ENCODE measurements at regions not wholly inside any gene's neighbourhood (a gene's known extent, or its start where the extent isn't known, plus 50 kb on each side); places are given as distances from the start of the nearest gene placed in this dataset.

DNA sequence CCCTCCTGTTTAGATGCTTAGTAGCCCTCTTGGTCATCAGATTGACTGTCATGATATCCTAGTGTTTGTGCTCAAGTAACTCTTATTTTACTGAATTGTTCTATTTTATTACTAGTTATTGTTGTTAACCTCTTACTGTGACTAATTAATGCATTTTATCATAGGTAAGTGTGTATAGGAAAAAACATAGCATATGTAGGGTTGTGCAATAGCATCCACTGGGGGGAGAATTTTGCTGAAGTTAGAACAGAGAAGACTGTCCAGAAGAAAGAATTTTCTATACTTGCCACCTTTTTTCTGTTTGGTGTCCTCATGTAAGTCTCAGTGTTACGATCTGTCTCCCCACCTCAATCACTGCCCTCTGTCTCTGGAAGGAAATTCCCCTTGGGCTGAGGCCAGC lies 177.4 kb downstream of the RPIA start:
- H3K9me3 ChIP-seq (ENCODE audit: control insufficient read depth, insufficient read depth, low read length): no peaks in the 10 kb centered on the region
- H3K27ac ChIP-seq (ENCODE audit: low read depth, low read length): no peak overlapping the region
- no peaks in the 10 kb centered on the region for H3K27me3 ChIP-seq (ENCODE audit: control insufficient read depth, low read length)
- no peaks in the 10 kb centered on the region for H3K79me2 ChIP-seq (ENCODE audit: control insufficient read depth, low read length)
- no peaks in the 10 kb centered on the region for H3K4me1 ChIP-seq (ENCODE audit: control insufficient read depth, low read length)
- no peak overlapping the region for H3K4me3 ChIP-seq (ENCODE audit: low read length)
- no peaks in the 10 kb centered on the region for H4K20me1 ChIP-seq (ENCODE audit: control insufficient read depth, insufficient read depth, low read depth, low read length)
- no peak overlapping the region for H3K4me2 ChIP-seq (ENCODE audit: low read length)
- no peaks in the 10 kb centered on the region for H3K9me2 ChIP-seq (replicated peaks; ENCODE audit: control insufficient read depth, low read length)
- no peak for TF ChIP-seq EZH2phosphoT487 (IDR thresholded peaks at IDR 0.05; ENCODE audit: borderline replicate concordance, low read length)
- TF ChIP-seq, protein P1, sequence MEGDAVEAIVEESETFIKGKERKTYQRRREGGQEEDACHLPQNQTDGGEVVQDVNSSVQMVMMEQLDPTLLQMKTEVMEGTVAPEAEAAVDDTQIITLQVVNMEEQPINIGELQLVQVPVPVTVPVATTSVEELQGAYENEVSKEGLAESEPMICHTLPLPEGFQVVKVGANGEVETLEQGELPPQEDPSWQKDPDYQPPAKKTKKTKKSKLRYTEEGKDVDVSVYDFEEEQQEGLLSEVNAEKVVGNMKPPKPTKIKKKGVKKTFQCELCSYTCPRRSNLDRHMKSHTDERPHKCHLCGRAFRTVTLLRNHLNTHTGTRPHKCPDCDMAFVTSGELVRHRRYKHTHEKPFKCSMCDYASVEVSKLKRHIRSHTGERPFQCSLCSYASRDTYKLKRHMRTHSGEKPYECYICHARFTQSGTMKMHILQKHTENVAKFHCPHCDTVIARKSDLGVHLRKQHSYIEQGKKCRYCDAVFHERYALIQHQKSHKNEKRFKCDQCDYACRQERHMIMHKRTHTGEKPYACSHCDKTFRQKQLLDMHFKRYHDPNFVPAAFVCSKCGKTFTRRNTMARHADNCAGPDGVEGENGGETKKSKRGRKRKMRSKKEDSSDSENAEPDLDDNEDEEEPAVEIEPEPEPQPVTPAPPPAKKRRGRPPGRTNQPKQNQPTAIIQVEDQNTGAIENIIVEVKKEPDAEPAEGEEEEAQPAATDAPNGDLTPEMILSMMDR (IDR thresholded peaks at IDR 0.05; ENCODE audit: low read depth, low read length, poor library complexity, severe bottlenecking): no peak
- H3F3A ChIP-seq (ENCODE audit: control insufficient read depth, insufficient read depth): no peaks in the 10 kb centered on the region
- H3K36me3 ChIP-seq (ENCODE audit: control insufficient read depth, low read length): no peaks in the 10 kb centered on the region

- Histone ChIP-seq H3K27ac (ENCODE audit: low read depth, low read length) (no peak overlapping the region), H3F3A (ENCODE audit: control insufficient read depth, insufficient read depth) (no peaks in the 10 kb centered on the region), H3K9me3 (ENCODE audit: control insufficient read depth, insufficient read depth, low read length) (no peaks in the 10 kb centered on the region), H3K4me2 (ENCODE audit: low read length) (no peak overlapping the region), H4K20me1 (ENCODE audit: control insufficient read depth, insufficient read depth, low read depth, low read length) (no peaks in the 10 kb centered on the region), H3K36me3 (ENCODE audit: control insufficient read depth, low read length) (no peaks in the 10 kb centered on the region), H3K4me1 (ENCODE audit: control insufficient read depth, low read length) (no peaks in the 10 kb centered on the region), H3K27me3 (ENCODE audit: control insufficient read depth, low read length) (no peaks in the 10 kb centered on the region), H3K9me2 (replicated peaks; ENCODE audit: control insufficient read depth, low read length) (no peaks in the 10 kb centered on the region), H3K79me2 (ENCODE audit: control insufficient read depth, low read length) (no peaks in the 10 kb centered on the region), H3K4me3 (ENCODE audit: low read length) (no peak overlapping the region)
- TF ChIP-seq EZH2phosphoT487 (IDR thresholded peaks at IDR 0.05; ENCODE audit: borderline replicate concordance, low read length): no peak
- TF ChIP-seq, protein P1 (IDR thresholded peaks at IDR 0.05; ENCODE audit: low read depth, low read length, poor library complexity, severe bottlenecking): no peak
Observed at GRCh38 chr2:88870267-88870839, 178.9 kb downstream of the RPIA start.

DNA sequence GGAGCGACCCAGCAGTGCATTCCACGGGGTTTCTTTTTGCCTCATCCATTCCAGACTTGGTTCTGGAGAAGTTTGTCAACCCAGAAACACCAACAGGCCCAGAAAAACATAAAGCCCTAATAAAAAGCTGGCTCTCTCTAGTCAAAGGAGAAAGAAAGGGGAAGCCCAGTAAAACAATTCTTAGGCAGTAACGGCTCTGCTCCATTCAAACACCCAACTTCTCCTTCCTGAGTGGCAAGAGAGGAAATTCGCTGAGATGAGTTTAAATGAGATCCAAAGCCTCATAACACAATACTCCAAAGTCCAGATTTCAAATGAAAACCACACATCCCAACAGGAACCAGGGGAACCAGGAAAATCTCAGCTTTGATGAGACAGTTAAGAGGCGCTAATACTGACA lies 179.9 kb downstream of the RPIA start:
- no peak for TF ChIP-seq EZH2phosphoT487 (IDR thresholded peaks at IDR 0.05; ENCODE audit: borderline replicate concordance, low read length)
- TF ChIP-seq, protein P1 (IDR thresholded peaks at IDR 0.05; ENCODE audit: low read depth, low read length, poor library complexity, severe bottlenecking): no peak
- Histone ChIP-seq H3K27ac (ENCODE audit: low read depth, low read length) (no peak overlapping the region), H3K4me2 (ENCODE audit: low read length) (no peak overlapping the region)

More for the DNA sequence above, 179.9 kb downstream of the RPIA start:
- H3F3A ChIP-seq (ENCODE audit: control insufficient read depth, insufficient read depth): no peaks in the 10 kb centered on the region
- no peaks in the 10 kb centered on the region for H3K79me2 ChIP-seq (ENCODE audit: control insufficient read depth, low read length)
- H3K4me1 ChIP-seq (ENCODE audit: control insufficient read depth, low read length): no peaks in the 10 kb centered on the region
- H3K36me3 ChIP-seq (ENCODE audit: control insufficient read depth, low read length): no peaks in the 10 kb centered on the region
- H3K9me3 ChIP-seq (ENCODE audit: control insufficient read depth, insufficient read depth, low read length): no peaks in the 10 kb centered on the region
- H3K4me3 ChIP-seq (ENCODE audit: low read length): no peak overlapping the region
- no peaks in the 10 kb centered on the region for H4K20me1 ChIP-seq (ENCODE audit: control insufficient read depth, insufficient read depth, low read depth, low read length)
- H3K9me2 ChIP-seq (replicated peaks; ENCODE audit: control insufficient read depth, low read length): no peaks in the 10 kb centered on the region
- no peaks in the 10 kb centered on the region for H3K27me3 ChIP-seq (ENCODE audit: control insufficient read depth, low read length)

Measured in DOHH2 (cell line).